ENCODE measurements at regions not wholly inside any gene's neighbourhood (a gene's known extent, or its start where the extent isn't known, plus 50 kb on each side); places are given as distances from the start of the nearest gene placed in this dataset.

DNA sequence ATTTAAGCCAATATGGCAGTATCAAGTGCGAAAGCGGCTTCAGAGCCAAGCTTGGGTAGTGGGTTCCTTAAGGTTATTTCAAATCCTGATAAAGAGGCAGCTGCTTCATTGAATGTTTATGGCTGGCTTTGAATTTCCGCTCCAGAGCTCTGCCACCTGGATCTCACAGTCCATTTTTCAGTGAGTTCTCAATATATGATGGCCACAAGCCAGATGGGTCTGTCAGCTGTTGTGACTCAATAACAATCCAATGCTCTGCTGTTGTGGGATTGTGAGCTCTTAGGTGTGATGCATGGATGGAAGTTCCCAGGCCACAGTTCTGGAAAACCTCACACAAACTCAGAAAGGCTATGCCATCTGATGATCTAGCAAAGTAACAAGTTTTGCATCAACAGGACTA, 743.8 kb upstream of the LRRN3 start:
- DNase-seq = no peak

DNA sequence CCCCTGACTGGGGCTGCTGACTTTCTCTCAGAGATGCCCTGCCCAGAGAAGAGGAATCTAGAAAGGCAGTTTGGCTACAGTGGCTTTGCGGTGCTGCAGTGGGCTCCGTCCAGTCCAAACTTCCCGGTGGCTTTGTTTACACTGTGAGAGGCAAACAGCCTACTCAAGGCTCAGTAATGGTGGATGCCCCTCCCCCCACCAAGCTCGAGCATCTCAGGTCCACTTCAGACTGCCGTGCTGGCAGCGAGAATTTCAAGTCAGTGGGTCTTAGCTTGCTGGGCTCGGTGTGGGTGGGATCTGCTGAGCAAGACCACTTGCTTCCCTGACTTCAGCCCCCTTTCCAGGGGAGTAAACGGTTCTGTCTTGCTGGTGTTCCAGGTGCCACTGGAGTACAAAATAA, 734.5 kb upstream of the LRRN3 start:
- no peak for DNase-seq

DNA sequence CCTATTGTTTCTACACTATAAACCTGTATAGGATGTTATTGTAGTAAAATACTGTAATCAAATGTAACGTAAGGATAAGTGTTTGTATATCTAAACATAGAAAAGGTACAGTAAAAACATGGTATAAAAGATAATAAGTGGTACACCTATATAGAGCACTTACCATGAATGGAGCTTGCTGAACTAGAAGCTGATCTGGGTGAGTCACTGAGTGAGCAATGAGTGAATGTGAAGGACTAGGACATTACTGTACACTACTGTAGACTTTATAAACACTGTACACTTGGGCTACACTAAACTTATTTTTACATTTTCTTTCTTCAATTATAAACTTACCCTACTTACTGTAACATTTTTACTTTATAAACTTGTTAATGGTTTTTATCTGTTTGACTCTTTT, 732.9 kb upstream of the LRRN3 start:
- no peak for DNase-seq

DNA sequence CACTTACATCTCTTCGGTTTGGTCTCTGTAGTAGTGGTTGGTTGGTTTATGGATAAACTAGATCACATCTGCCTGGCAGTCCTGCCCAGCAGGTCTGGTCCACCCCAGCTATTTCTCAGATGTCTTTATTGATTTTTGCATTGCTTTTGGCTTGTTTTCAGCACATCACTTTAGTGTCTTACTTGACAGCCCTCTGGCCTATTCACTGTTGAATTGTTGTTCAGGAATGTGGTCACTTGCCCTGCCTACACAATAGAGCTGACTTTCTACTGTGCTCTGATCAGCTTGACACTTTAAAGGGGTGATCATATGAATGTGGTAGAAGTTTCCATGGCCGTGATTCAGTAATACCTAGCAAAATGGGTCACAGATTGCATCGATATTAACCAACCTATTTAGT, 719.2 kb upstream of the LRRN3 start:
- DNase-seq = no peak

DNA sequence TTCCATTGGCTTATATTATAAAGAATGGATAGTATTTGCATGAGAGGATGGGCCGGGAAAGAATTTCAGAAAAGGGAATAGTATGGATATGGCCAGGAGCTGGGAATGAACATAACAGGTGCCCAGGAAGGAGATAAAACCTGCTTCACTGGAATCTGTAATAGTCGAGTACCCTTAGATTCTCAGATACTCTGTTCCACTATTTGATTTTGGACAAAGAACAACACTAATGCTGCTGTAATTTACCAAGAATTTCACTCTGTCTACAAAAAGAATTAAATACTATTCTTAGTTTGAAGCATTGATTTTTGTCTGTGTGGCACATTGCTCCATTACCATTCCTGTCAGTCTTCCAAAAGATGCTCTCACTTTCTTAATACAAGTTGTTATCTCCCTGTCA, 718.2 kb upstream of the LRRN3 start:
- no peak for DNase-seq

DNA sequence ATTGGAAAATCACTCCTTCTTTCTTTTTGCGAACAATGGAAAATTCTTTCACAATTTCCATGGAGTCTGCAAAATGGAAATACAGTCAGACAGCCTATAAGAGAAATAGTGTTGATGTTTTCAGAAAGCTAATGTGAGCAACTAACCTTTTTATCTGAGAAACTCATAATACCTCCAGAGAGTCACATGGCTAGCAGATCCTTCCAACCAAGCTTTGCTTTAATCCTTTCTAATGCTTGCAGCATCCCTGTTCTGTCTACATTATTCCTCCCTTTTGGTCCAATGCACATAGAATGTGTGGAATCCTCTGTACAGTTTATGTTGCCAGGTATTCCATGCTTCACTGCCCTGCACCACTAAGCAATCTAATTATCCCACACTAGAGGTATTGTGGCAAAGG, 717.5 kb upstream of the LRRN3 start:
- DNase-seq = no peak

DNA sequence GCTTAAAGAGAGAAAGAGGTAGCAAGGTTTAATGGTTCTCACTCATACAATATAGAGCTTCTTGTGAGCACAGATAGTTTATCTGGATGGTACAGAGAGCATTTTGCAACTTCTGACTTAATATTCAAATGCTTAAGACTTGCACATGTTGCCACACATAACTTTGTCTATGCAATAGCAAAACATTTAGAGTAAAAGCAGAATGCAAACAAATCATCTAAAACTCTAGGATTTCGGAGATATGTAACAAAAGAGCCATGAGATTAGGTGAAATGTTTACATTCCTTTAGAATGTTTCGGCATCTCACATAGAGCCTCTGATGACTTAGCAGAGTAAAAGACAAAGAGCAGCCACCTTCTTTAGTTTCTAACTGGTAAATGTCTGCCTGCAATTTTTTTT, 717.1 kb upstream of the LRRN3 start:
- no peak for DNase-seq

DNA sequence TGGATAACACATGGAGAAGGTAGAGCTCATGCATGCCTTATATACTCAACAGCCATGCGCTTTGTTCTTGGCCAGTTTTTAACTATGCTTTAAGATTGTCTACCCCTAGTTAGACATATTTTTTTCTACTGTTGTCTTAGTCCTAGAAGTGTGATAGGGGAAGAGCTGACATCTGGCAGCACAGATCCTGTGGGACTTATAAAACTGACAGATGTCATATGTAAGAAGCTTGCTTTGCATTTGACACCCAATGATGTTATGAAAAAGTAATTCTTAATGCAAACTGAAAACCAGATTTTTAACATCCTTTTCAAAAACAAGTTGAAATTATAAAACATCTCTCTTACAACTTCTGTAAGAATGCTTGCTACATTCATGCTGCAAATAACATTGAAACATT, 715.9 kb upstream of the LRRN3 start:
- no peak for DNase-seq

DNA sequence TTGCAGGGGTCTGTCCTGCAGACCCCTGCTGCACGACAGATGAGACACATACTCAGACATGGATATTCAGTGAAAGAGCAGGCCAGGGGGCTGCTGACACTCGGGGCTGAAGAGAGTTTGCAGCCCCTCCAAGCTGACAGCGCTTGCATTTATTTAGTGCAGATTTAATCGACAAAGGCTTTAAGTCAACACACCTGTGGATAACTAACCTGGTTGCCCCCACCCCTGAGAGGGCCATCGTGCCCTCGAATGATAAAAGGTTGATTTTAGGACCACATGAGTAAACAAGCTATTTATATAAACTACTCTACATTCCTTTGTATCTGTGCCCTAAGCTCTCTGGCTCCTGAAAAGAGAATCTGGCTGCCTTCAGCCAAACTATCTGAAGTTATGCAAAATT, 708.2 kb upstream of the LRRN3 start:
- DNase-seq = no peak

DNA sequence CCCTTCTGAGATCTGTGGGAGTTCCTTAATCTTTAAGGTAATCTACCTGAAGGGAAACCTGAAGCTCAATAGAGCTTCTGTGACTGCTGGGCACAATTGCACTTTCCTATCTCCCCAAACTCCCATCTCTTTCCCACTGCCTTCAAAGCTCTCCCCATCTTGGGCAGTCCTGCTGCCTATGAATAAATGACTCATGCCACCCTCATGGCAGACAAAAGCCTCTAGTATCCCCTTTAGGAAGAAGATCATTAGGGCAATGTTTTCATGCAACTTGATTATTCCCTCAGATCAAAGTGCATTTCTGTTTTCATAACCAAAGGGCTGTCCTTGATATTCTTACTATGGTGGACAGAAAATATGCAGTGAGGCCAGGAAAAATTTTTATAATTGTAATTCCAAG, 704.9 kb upstream of the LRRN3 start:
- DNase-seq = no peak

DNA sequence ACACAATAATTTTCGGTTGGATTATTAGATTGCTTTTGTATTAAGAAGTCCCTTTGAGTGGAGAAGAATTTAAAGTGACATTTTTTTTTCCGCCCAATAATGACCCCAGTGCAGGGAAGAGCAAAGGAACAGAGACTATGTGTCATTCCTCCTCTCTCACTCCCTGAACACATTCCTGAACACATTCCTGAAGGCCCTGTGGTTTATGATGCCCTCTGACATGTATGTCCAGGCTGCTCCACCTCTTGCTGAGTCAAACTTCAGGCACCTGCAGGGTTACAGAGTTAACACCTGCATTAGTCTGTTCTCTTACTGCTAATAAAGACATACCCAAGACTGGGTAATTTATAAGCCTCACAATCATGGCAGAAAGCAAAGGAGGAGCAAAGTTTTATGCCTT, 704.0 kb upstream of the LRRN3 start:
- DNase-seq = no peak

DNA sequence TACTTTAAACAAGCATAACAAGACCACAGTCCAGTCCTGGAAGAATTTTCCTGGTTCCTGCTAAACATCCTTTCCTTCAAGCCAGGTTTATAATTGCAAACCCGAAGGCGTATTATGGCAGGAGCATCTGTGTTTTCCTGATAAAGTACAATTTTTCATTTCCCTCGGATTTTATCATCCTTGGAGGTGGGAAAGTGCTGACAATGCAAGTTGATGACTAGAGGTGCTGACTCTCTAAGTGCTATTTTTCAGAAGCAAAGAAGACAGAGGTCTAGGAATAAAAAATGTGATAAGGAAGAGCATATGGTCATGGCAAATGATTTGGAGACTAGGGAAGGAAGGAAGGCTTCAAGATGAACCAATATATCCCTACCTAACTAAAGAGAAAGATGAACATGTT, 703.2 kb upstream of the LRRN3 start:
- DNase-seq = no peak

DNA sequence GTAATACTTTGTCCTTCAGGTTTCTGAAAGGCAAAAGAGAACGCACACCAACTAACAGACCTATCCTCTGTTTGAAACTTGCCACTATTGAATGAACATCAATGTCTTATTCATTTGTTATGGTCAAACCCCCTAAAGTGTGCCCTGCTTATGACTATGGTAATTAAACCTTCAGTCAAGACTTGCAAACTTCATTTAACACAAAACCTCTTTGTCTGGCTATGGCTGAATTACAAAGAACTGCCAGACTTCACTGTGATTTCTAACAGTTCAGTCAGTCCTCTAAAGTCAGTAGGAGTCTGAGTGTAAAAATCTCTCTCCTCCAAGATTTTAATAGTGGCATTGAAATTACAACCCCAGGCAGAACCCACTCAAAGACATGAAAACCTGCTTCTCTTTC, 702.5 kb upstream of the LRRN3 start:
- no peak for DNase-seq

DNA sequence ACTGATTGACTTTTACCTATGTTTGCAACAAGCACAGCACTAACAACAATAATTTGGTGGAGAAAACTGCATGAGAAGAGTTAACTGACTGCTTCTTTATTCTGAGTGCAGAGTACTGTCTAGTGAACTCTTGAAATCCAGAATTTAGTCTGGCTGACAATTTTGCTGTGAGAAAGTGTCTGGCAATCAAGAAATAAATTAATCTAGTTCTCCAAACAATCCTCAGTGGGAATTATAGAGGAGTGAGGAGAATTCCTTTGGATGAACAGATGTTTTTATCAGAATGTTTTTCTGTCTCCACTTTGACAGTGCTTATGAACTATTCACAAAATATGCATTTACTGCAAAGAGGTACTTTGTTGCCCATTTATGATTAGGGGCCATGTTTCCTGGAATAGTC, 694.9 kb upstream of the LRRN3 start:
- DNase-seq = no peak

DNA sequence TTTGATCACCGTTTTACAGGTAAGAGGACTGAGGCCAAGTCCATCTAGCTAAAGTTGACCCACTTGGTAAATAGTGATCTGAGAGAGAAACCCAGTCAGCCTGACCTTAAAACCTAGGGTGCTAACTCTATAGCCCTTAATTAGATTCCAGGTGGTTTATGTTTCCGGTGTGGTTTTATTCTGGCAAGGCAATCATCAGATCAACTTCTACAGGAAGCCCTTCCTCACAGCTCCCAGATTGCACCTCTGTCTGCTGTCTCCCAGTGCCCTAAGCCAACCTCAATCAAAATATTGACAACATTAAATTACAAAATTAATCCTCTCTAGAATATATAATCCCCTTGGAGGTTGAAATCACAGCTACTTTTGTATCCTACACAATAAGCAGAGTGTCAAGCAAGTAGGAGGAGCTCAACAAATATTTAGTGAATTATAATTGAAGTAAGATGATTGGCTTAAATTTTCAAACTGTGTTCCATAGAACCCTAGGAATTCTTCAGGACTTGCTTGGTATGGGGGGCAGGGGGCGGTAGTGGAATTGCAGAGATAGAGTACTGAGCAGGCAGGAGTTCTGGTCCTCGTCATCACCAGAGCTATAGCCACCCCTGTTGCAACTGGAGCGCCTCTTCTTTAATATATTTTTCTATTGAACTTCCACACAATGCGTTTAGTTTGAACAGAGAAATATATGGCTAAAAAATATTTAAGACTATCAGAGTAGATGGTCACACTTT, 692.8 kb upstream of the LRRN3 start:
- DNase-seq = no peak

DNA sequence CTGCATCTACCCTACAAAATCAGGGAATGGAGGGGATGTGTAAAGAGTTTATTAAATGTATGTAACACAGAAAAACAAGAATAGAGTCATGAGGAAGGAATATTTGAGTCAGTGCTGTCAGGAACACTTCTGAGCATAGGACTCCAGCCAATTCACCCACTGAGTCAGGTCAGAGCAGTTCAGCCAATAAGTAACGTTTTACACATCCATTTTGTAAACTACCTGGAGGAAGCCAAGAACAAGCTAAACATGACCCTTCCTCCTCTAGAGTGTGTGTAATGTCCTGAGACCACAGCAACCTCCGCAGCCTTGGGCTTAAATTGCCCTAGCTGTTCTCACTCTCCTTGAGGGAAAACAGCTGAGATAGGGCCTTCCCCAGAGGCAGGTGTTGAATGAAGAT, 691.5 kb upstream of the LRRN3 start:
- DNase-seq = no peak

DNA sequence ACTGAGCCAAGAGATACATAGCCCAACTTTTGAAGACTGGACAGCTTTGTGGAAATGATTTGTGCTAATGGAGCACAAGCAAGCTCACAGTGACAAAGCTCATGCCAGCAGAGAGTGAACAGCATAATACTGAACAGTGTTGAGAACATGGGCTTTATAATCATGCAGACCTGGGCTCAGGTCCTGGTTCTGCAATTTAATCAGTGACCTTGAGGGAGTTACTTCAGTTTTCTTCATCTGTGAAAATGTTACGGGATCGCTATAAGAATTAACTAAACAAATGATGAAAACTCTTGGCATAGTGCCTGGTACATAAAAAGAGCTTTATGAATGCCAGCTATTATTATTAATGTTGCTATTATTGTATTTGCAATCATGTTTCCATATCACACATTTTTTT, 690.5 kb upstream of the LRRN3 start:
- DNase-seq = no peak

DNA sequence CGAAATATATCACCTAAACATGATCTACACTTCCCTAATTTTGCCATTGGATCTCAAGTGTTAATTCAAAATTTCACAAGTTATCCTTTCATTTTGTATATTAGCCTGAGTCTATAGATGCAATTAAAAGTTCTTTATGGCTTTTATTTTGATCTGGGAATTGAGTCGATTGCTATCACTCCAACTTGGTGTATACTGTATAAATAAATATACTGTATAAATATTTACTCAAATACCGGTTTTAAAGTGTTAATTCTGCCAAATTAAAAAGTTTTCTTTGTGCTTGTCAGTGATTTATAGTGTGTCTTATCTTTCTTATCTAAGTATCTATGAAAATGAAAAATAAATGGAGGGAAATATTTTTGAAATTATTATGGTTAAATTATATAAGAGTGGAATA, 683.7 kb upstream of the LRRN3 start:
- no peak for DNase-seq

DNA sequence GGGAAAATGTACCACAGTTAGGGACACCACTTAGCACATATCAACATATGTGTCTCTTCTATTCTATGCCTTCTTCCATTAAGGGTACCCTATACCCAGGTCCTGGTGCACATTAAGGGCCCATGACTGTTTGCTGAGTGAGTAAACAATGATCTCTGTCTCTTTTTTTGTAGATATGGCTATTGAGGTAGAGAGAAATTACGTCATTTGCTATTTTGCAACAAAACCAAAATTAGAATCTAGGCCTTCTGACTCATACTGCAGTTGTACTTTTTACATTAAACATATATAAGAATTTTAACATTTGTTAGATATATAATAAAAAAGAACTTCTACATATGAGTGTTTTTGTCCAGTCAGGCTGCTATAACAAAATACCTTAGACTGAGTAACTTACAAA, 683.2 kb upstream of the LRRN3 start:
- no peak for DNase-seq

DNA sequence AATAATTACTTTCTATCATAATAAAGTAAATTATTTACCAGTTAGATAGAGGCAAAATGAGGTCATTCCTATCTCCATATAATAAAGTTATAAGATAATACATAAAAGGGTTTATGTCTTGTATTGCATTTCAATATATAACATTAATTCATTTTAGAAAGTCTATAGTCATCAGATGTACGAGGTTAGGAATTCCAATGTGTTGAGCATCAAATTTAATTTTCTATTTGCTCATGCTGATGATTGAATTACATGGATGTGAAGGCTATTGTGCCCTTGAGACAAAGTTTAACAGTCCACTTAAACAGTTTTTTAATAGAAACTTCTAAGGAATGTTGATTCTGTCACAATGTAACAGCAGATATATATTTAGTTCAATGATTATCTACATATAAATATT, 678.3 kb upstream of the LRRN3 start:
- DNase-seq = no peak

DNA sequence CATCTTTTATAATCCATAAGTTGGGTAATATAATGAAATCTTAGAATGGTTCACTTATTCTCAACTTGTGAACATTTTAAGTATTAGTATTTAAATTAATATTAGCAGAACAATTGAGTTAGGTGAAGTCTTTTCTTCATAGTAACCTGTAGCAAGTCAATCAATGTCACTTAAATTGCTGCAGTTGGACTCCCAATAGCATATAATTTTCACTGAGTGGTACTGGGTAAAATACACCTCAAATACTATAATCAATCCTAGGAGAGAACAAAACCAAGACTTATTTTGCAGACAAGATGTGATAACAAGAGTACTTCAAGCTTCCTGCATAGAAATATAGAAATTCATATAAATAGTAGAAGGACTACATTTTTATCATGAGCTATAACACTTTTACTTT, 677.9 kb upstream of the LRRN3 start:
- DNase-seq = no peak

DNA sequence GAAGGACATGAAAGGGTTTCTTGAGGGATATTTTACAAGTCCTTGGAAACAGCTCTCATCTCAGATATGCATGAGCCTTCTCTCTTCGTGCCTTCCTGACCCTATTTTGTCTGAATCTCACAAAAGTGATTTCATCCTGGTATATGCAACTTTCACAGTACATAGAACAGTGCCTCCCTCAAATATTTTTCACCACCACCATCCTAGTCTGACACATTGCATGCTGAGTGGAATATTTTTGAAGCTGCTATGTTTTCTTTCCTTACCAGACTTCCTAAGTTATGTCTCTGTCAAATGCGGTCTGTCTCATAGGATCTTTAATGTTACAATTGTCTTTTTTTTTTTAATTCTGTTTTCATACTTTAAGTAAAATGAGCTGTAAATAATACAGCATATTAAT, 673.3 kb upstream of the LRRN3 start:
- DNase-seq = no peak

DNA sequence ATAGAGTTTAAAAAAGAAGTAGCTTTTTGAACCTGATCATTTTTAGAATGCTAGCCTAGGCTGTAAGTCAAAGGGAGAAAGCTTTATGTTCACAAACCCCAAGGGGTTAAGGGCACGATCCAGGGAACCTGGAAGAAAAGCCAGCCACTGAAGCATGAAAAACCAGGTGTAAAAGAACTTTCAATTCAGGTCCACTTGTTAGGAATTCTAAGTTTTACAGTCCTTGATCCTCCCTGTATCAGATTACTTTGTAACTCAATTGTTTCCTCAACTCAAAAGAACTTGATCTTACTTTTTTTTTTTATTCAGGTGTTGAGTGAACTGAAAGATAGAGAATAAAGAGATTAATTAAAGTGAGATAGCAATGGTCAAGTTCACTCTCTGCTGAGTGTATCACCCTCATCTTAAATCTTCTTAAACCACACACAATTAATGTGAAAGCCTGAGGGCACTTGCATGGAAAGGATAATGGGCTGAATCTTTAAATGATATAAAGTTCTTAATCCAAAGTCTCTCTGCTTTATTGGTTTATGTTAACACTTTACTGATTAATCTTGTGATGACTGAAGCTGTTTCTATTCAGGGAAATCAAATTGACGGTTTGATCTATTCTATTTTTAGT, 672.2 kb upstream of the LRRN3 start:
- DNase-seq = no peak

DNA sequence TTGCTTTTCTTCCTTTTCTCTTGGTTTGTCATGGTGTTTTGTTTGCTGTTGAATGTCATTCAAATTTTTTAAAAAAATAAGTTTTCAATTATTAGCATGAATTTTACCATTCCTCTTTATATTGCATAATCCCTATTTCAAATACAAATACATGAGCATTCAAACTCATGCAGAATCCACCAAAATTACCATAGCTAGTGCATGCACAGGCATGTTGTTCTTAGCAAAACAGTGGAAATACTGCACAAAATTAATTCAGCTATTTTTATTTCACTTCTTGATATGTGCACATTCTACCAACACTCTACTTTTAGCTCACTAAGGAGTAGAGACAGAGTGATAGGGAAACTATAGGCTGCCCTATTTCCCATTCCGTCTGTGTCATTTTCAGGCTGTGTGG, 670.1 kb upstream of the LRRN3 start:
- DNase-seq = no peak

DNA sequence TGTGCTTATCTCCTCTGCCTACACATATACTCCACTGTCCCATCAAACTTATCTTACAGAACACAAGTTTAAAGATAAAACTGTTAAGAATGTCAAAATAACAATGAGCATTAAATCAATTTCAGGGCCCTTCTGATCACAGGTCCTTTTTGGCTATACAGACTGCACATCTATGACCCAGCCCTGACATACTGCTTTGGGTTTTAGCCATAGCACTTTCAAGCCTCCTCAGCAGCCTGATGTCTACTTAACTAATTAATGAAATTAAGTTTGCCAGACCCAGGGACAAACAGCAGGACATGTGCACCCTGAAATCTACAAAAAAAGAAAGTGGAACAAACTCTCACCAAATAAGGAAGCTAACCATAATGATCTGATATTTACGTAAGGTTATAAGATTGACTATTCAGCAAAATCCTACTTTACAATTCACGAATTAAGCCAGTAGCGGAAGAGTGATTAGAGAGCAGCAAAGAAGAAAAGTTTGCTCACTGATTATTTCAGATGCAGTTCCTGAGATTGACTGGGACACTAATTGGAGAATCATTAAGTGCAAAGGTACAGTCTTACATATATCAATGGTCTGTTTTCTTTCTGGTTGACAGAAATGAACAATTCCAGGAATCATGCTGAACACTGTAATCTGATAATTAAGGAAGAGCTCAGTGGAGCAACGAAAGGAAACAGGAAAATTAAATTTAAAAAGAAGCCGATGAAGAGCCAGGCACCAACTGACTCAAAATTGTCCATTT, 669.3 kb upstream of the LRRN3 start:
- DNase-seq = no peak
